Neuronal stem cell (in vitro differentiated cells): ENCODE measurements at regions not wholly inside any gene's neighbourhood (a gene's known extent, or its start where the extent isn't known, plus 50 kb on each side); places are given as distances from the start of the nearest gene placed in this dataset.
"Not testable (repeated sequence)": the region's sequence is repeated elsewhere in the genome, so short reads cannot be mapped to it uniquely, and the experiment has no call there.

Experiments
- DNase-seq: peaks from one replicate; pipeline ENCODE4 v3.0.0-alpha.2; 2013; ENCODE audit warnings: low spot score
- H2AFZ ChIP-seq: one replicate; pipeline ENCODE4 v1.6.1; 2013; ENCODE audit warnings: mild to moderate bottlenecking, low read length, inconsistent platforms
- H2AK5ac ChIP-seq: 2 replicates; pipeline ENCODE4 v1.6.1; 2013; ENCODE audit warnings: low read depth, mild to moderate bottlenecking, inconsistent platforms, low read length, moderate library complexity, mixed read lengths
- H2BK120ac ChIP-seq: 2 replicates; pipeline ENCODE4 v1.6.1; 2013; ENCODE audit warnings: low read depth, mild to moderate bottlenecking, inconsistent platforms, low read length, moderate library complexity, mixed read lengths
- H2BK12ac ChIP-seq: one replicate; pipeline ENCODE4 v1.6.1; 2013; ENCODE audit warnings: low read length, inconsistent platforms
- H2BK15ac ChIP-seq: 2 replicates; pipeline ENCODE4 v1.6.1; 2013; ENCODE audit warnings: mild to moderate bottlenecking, low read length, inconsistent platforms, mixed read lengths
- H2BK5ac ChIP-seq: one replicate; pipeline ENCODE4 v1.6.1; 2013; ENCODE audit warnings: inconsistent platforms, mild to moderate bottlenecking, low read length, moderate library complexity
- H3K14ac ChIP-seq: one replicate; pipeline ENCODE4 v1.6.1; 2013; ENCODE audit warnings: low read length, inconsistent platforms
- H3K18ac ChIP-seq: 2 replicates; pipeline ENCODE4 v1.6.1; 2013; ENCODE audit warnings: low read length, inconsistent platforms
- H3K23ac ChIP-seq: 2 replicates; pipeline ENCODE4 v1.6.1; 2013; ENCODE audit warnings: low read depth, mild to moderate bottlenecking, mixed read lengths, low read length, inconsistent platforms; ENCODE audit not compliant: poor library complexity
- H3K27ac ChIP-seq: replicated peaks from 3 replicates; pipeline ENCODE4 v1.5.1; 2013; ENCODE audit warnings: low read length, inconsistent platforms
- H3K27me3 ChIP-seq, 3 experiments: 2 replicates each; pipeline ENCODE4 v1.6.1; 2013; ENCODE audit warnings: low read length in 3 of 3, mild to moderate bottlenecking in 2 of 3, inconsistent platforms in 1 of 3, low read depth in 1 of 3, mixed read lengths in 1 of 3, moderate library complexity in 1 of 3; ENCODE audit not compliant: control insufficient read depth in 3 of 3, insufficient read depth in 3 of 3
- H3K36me3 ChIP-seq, 2 donors: replicated peaks in 1 of 2; 2 replicates each; pipeline ENCODE4 v1.6.1; 2013; ENCODE audit warnings: low read length in 2 of 2; ENCODE audit not compliant: control insufficient read depth in 2 of 2, insufficient read depth in 2 of 2
- H3K4ac ChIP-seq: 2 replicates; pipeline ENCODE4 v1.6.1; 2013; ENCODE audit warnings: inconsistent platforms, mild to moderate bottlenecking, low read length, moderate library complexity
- H3K4me1 ChIP-seq, 2 donors: 1 replicate in 1 of 2; 2 replicates in 1 of 2; pipeline ENCODE4 v1.6.1; 2013; ENCODE audit warnings: low read length in 2 of 2, low read depth in 1 of 2; ENCODE audit not compliant: control insufficient read depth in 2 of 2, insufficient read depth in 1 of 2
- H3K4me2 ChIP-seq: one replicate; pipeline ENCODE4 v1.6.1; 2013; ENCODE audit warnings: mild to moderate bottlenecking, low read length, inconsistent platforms; ENCODE audit not compliant: insufficient read depth, poor library complexity, severe bottlenecking
- H3K4me3 ChIP-seq, 2 donors: 2 replicates each; pipeline ENCODE4 v1.5.1; 2013; ENCODE audit warnings: low read length in 2 of 2, mild to moderate bottlenecking in 2 of 2, inconsistent platforms in 1 of 2, moderate library complexity in 1 of 2
- H3K79me1 ChIP-seq: one replicate; pipeline ENCODE4 v1.6.1; 2013; ENCODE audit warnings: low read depth, mild to moderate bottlenecking, inconsistent platforms, low read length, moderate library complexity
- H3K9ac ChIP-seq: one replicate; pipeline ENCODE4 v1.6.1; 2013; ENCODE audit warnings: mild to moderate bottlenecking, low read depth, low read length, inconsistent platforms; ENCODE audit not compliant: poor library complexity
- H3K9me3 ChIP-seq, 2 donors: replicated peaks in 1 of 2; 2 replicates each; pipeline versions ENCODE3 to v1.6.1; 2013; ENCODE audit warnings: low read length in 2 of 2, mild to moderate bottlenecking in 2 of 2, inconsistent platforms in 1 of 2, low read depth in 1 of 2, mixed read lengths in 1 of 2, moderate library complexity in 1 of 2; ENCODE audit not compliant: control insufficient read depth in 2 of 2, insufficient read depth in 1 of 2
- H4K8ac ChIP-seq: one replicate; pipeline ENCODE4 v1.6.1; 2013; ENCODE audit warnings: low read depth, mild to moderate bottlenecking, inconsistent platforms, low read length, moderate library complexity
- H4K91ac ChIP-seq: one replicate; pipeline ENCODE4 v1.6.1; 2013; ENCODE audit warnings: low read length, low read depth, mild to moderate bottlenecking, inconsistent platforms; ENCODE audit not compliant: poor library complexity
- WGBS, 2 donors: extraction: QIAGEN DNeasy Blood & Tissue Kit; methylation state at CpG; one replicate each; pipeline ENCODE4 v1.1.7; 2013; ENCODE audit warnings: missing lambda C conversion rate in 2 of 2, mixed read lengths in 1 of 2; ENCODE audit not compliant: insufficient read length in 2 of 2, insufficient replicate concordance in 1 of 2; ENCODE audit errors: extremely low coverage in 2 of 2; 5-methylcytosine and 5-hydroxymethylcytosine counted together

- Histone ChIP-seq H4K91ac (no peak overlapping the region), H3K27ac (no peak overlapping the region), H2BK5ac (no peak overlapping the region), H3K79me1 (no peaks in the 10 kb centered on the region), H3K9ac (no peak overlapping the region), H2AK5ac (no peak overlapping the region), H2BK15ac (no peak overlapping the region), H2BK120ac (no peak overlapping the region), H4K8ac (no peak overlapping the region), H3K36me3 (no peaks in the 10 kb centered on the region), H2BK12ac (no peak overlapping the region), H3K27me3 (no peaks in the 10 kb centered on the region), H3K4ac (no peak overlapping the region), H3K4me1 (peaks cover 0 to 2% of the 10 kb centered on the region in 2 donors), H3K23ac (no peak overlapping the region), H3K9me3 (no peaks in the 10 kb centered on the region), H3K14ac (no peak overlapping the region), H3K4me2 (no peak overlapping the region), H2AFZ (peak overlapping the region; percentile 2), H3K18ac (no peak overlapping the region), H3K4me3 (no peak overlapping the region)
- WGBS, 2 donors: no CpG with 5 or more reads among the region's 4 CpGs
- no peak for DNase-seq
Measured at GRCh38 chr7:104956753-104957450, 57.1 kb upstream of the KMT2E start.

GRCh38 chr7:104958371-104958865 is 55.6 kb upstream of the KMT2E start:
- H3K27ac ChIP-seq: no peak overlapping the region
- H3K9ac ChIP-seq: no peak overlapping the region
- no peak overlapping the region for H4K91ac ChIP-seq
- no peaks in the 10 kb centered on the region for H3K27me3 ChIP-seq
- H2AK5ac ChIP-seq: no peak overlapping the region
- H3K18ac ChIP-seq: no peak overlapping the region
- H3K4ac ChIP-seq: no peak overlapping the region
- no peak overlapping the region for H4K8ac ChIP-seq
- H2BK15ac ChIP-seq: no peak overlapping the region
- H3K4me3 ChIP-seq: no peak overlapping the region
- no peak overlapping the region for H2BK120ac ChIP-seq
- DNase-seq: no peak
- no peak overlapping the region for H2AFZ ChIP-seq
- no peaks in the 10 kb centered on the region for H3K36me3 ChIP-seq
- H3K23ac ChIP-seq: no peak overlapping the region
- no peak overlapping the region for H3K14ac ChIP-seq
- peaks cover 0 to 2% of the 10 kb centered on the region in 2 donors for H3K4me1 ChIP-seq
- no peak overlapping the region for H2BK5ac ChIP-seq
- no peaks in the 10 kb centered on the region for H3K79me1 ChIP-seq
- H3K4me2 ChIP-seq: no peak overlapping the region
- H2BK12ac ChIP-seq: no peak overlapping the region
- WGBS, 2 donors: no CpG with 5 or more reads among the region's 3 CpGs
- peaks cover 0 to 2% of the 10 kb centered on the region in 2 donors for H3K9me3 ChIP-seq

DNA sequence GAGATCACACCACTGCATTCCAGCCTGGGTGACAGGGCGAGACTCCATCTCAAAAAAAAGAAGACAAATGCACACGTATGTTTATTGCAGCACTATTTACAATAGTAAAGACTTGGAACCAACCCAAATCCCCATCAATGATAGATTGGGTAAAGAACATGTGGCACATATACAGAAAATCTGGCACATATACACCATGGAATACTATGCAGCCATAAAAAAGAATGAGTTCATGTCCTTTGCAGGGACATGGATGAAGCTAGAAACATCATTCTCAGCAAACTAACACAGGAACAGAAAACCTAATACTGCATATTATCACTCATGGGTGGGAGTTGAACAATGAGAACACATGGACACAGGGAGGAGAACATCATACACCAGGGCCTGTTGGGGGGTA is 54.5 kb upstream of the KMT2E start:
- not testable (repeated sequence) for H4K8ac ChIP-seq, H2AK5ac ChIP-seq, H3K4me2 ChIP-seq, H3K14ac ChIP-seq, H2BK5ac ChIP-seq, DNase-seq, H2BK12ac ChIP-seq, H2BK15ac ChIP-seq, H2BK120ac ChIP-seq, H4K91ac ChIP-seq, H3K4ac ChIP-seq, H3K23ac ChIP-seq, H3K36me3 ChIP-seq, H3K4me1 ChIP-seq, H3K27ac ChIP-seq, H3K4me3 ChIP-seq, H3K9ac ChIP-seq, H3K79me1 ChIP-seq, H3K18ac ChIP-seq, H3K27me3 ChIP-seq, H2AFZ ChIP-seq
- peaks cover 0 to 11% of the 10 kb centered on the region in 2 donors for H3K9me3 ChIP-seq
- WGBS, 2 donors: no CpG with 5 or more reads among the region's 2 CpGs

DNA sequence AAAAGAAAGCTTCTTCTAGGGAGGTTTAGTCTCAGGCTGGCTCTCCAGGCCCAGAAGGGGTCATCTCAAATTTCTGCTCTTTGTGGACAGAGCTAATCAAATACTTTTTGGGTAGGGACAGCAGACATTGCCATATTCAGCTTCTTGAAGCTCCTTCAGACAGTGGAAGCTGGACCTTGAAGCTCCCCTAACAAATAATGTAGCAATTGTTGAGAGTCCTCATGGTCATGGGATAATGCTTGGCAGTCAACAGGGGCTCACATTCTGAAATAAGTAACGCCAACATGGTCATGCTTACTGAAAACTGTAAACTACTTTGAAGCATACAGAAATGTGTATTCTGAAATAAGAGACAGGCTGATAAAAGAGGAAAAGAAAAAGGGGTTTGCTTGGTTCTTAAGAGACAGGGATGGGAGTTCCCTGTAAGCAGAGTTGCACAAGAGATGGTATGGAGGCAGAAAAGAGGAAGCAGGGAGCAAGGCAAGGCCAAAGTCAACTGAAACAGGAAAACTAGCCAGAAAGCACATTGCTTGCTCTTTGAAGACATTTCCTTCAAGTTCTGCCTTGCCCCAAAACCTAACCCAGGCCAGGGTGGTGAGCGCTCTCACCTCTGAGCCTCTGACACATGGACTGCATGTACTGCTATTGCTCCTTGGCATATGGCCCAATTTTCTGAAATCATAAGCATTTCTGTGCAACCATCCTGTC is 53.1 kb upstream of the KMT2E start:
- Histone ChIP-seq H3K4me1 (peaks cover 0 to 2% of the 10 kb centered on the region in 2 donors), H2BK15ac (no peak overlapping the region), H2AFZ (no peak overlapping the region), H3K36me3 (no peaks in the 10 kb centered on the region), H2BK5ac (no peak overlapping the region), H3K4me2 (no peak overlapping the region), H3K27me3 (no peaks in the 10 kb centered on the region), H3K9me3 (peaks cover 2 to 11% of the 10 kb centered on the region in 2 donors), H4K91ac (no peak overlapping the region), H2BK12ac (no peak overlapping the region), H3K18ac (no peak overlapping the region), H3K23ac (no peak overlapping the region), H3K27ac (no peak overlapping the region), H2AK5ac (no peak overlapping the region), H3K4ac (no peak overlapping the region), H4K8ac (no peak overlapping the region), H3K14ac (no peak overlapping the region), H3K9ac (no peak overlapping the region), H2BK120ac (no peak overlapping the region), H3K79me1 (no peaks in the 10 kb centered on the region), H3K4me3 (no peak overlapping the region)
- WGBS, 2 donors: no CpG with 5 or more reads among the region's 2 CpGs
- DNase-seq: no peak
